Uterus (tissue), 3 donors: ENCODE measurements at regions not wholly inside any gene's neighbourhood (a gene's known extent, or its start where the extent isn't known, plus 50 kb on each side); places are given as distances from the start of the nearest gene placed in this dataset.

ENCODE experiments used
- DNase-seq, 2 donors: peaks; one replicate each; pipeline ENCODE4 v3.0.0-alpha.2; 2019 to 2020
- H3K27ac ChIP-seq, 2 donors: fragments of 200-600 bp; sonication (generic); 1 replicate in 1 of 2; 2 replicates in 1 of 2; pipeline ENCODE4 v1.5.1; 2016 to 2018
- H3K27me3 ChIP-seq, 2 donors: fragments of 200-600 bp; sonication (generic); one replicate each; pipeline ENCODE4 v1.5.1; 2018 to 2019; ENCODE audit warnings: control low read depth in 1 of 2
- H3K36me3 ChIP-seq, 2 donors: fragments of 200-600 bp; sonication (generic); one replicate each; pipeline ENCODE4 v1.5.1; 2019; ENCODE audit warnings: control low read depth in 1 of 2
- H3K4me1 ChIP-seq, 2 donors: fragments of 200-600 bp; sonication (generic); one replicate each; pipeline ENCODE4 v1.5.1; 2018 to 2019; ENCODE audit warnings: control low read depth in 1 of 2
- H3K4me3 ChIP-seq, 2 donors: fragments of 200-600 bp; sonication (generic); 1 replicate in 1 of 2; 2 replicates in 1 of 2; pipeline ENCODE4 v1.5.1; 2018 to 2019; ENCODE audit warnings: mild to moderate bottlenecking in 1 of 2
- H3K9me3 ChIP-seq, 2 donors: fragments of 200-600 bp; sonication (generic); one replicate each; pipeline ENCODE4 v1.5.1; 2019; ENCODE audit warnings: control low read depth in 1 of 2
- CTCF ChIP-seq, 4 experiments: fragments of 200-600 bp in 2 of 4; fragments of 450-650 bp in 2 of 4; sonication (generic) in 2 of 4; IDR thresholded peaks; one replicate each; pipeline ENCODE4 v1.5.1; 2016 to 2019; ENCODE audit warnings: antibody characterized with exemption in 4 of 4, mild to moderate bottlenecking in 2 of 4, moderate library complexity in 1 of 4
- POLR2A ChIP-seq, 2 donors: fragments of 450-650 bp; IDR thresholded peaks; one replicate each; pipeline ENCODE4 v1.6.1; 2016; ENCODE audit warnings: antibody characterized with exemption in 2 of 2, mild to moderate bottlenecking in 1 of 2, moderate library complexity in 1 of 2
- intact Hi-C: fragments of 100-400 bp; cut with DNase I; formaldehyde crosslinking; loops from one replicate; pipeline ENCODE4 v1.15.1; 2023; ENCODE audit warnings: low total_unique reads
- donor health status: DM: yes; HTN: yes; CAD: no.

GRCh38 chr15:62841269-62841628 lies 201.3 kb upstream of the TPM1 start:
- Histone ChIP-seq H3K36me3 (no peaks in the 10 kb centered on the region), H3K9me3 (no peaks in the 10 kb centered on the region), H3K4me3 (no peak overlapping the region), H3K27me3 (no peaks in the 10 kb centered on the region), H3K27ac (no peak overlapping the region), H3K4me1 (no peaks in the 10 kb centered on the region)
- DNase-seq = no peak
- no peak for TF ChIP-seq CTCF (IDR thresholded peaks at IDR 0.05)
- TF ChIP-seq POLR2A (IDR thresholded peaks at IDR 0.05) = no peak
- intact Hi-C loops = no loop called here

- H3K27ac ChIP-seq = no peak overlapping the region
- intact Hi-C loops = no loop called here
- no peaks in the 10 kb centered on the region for H3K36me3 ChIP-seq
- no peak for DNase-seq
- TF ChIP-seq POLR2A (IDR thresholded peaks at IDR 0.05) = no peak
- no peak for TF ChIP-seq CTCF (IDR thresholded peaks at IDR 0.05)
- H3K4me1 ChIP-seq = no peaks in the 10 kb centered on the region
- no peaks in the 10 kb centered on the region for H3K27me3 ChIP-seq
- H3K9me3 ChIP-seq = no peaks in the 10 kb centered on the region
- no peak overlapping the region for H3K4me3 ChIP-seq
Observed at GRCh38 chr15:62841891-62842559, 200.5 kb upstream of the TPM1 start.

GRCh38 chr15:62843311-62843710 lies 199.2 kb upstream of the TPM1 start:
- intact Hi-C loops = no loop called here
- no peak for TF ChIP-seq POLR2A (IDR thresholded peaks at IDR 0.05)
- Histone ChIP-seq H3K4me3 (no peak overlapping the region), H3K27ac (no peak overlapping the region), H3K9me3 (no peaks in the 10 kb centered on the region), H3K27me3 (no peaks in the 10 kb centered on the region), H3K4me1 (peaks cover 0 to 3% of the 10 kb centered on the region in 2 donors), H3K36me3 (no peaks in the 10 kb centered on the region)
- DNase-seq = no peak

GRCh38 chr15:62844564-62845240 lies 197.8 kb upstream of the TPM1 start:
- Histone ChIP-seq H3K9me3 (no peaks in the 10 kb centered on the region), H3K27ac (no peak overlapping the region), H3K36me3 (no peaks in the 10 kb centered on the region), H3K4me1 (peaks cover 0 to 6% of the 10 kb centered on the region in 2 donors), H3K27me3 (no peaks in the 10 kb centered on the region), H3K4me3 (no peak overlapping the region)
- no peak for DNase-seq
- TF ChIP-seq POLR2A (IDR thresholded peaks at IDR 0.05) (no peak), CTCF (IDR thresholded peaks at IDR 0.05) (no peak)
- intact Hi-C loops = loop anchor here (5.0 kb wide), 1 partner anchor 248 kb away; no protein-coding TSS in a partner anchor

GRCh38 chr15:62845241-62846126 lies 197.1 kb upstream of the TPM1 start:
- Histone ChIP-seq H3K4me3 (no peak overlapping the region), H3K9me3 (no peaks in the 10 kb centered on the region), H3K27me3 (no peaks in the 10 kb centered on the region), H3K4me1 (peaks cover 0 to 6% of the 10 kb centered on the region in 2 donors), H3K36me3 (no peaks in the 10 kb centered on the region), H3K27ac (no peak overlapping the region)
- intact Hi-C loops = loop anchor here (5.0 kb wide), 1 partner anchor 247 kb away; no protein-coding TSS in a partner anchor
- no peak for DNase-seq
- TF ChIP-seq CTCF (IDR thresholded peaks at IDR 0.05) (no peak), POLR2A (IDR thresholded peaks at IDR 0.05) (no peak)
